GM12878 (cell line): ENCODE measurements at regions not wholly inside any gene's neighbourhood (a gene's known extent, or its start where the extent isn't known, plus 50 kb on each side); places are given as distances from the start of the nearest gene placed in this dataset.

ENCODE experiments used
- ATAC-seq: fragments of 200-7000 bp; cut with Tn5 transposase; 3 replicates; pipeline ENCODE4 v1.9.1; 2020; ENCODE audit warnings: mild to moderate bottlenecking, moderate library complexity
- BruUV-seq: library from RNA; stranded (reverse); fragments of 400-500 nt; replicated peaks from 2 replicates; lab custom pipeline; 2021; lab: Mats Ljungman, UMichigan
- CTCF ChIA-PET: fragments of 300-600 bp; sonication (Branson Sonifier 250); formaldehyde crosslinking; extraction: SDS; loops from one replicate; lab custom pipeline; 2021; ENCODE audit warnings: inconsistent platforms; lab: Yijun Ruan, JAX
- POLR2A ChIA-PET: fragments of 350-600 bp; formaldehyde crosslinking; extraction: SDS; loops from one replicate; lab custom pipeline; 2021; ENCODE audit warnings: inconsistent platforms; lab: Charles Lee
- RAD21 ChIA-PET: fragments of 300-600 bp; sonication (Branson Sonifier 250); formaldehyde crosslinking; loops from one replicate; lab custom pipeline; 2023; ENCODE audit warnings: antibody characterized with exemption; ENCODE audit not compliant: unreplicated experiment; lab: Charles Lee
- SMC1A ChIA-PET: fragments of 300-600 bp; sonication (Branson Sonifier 250); formaldehyde crosslinking; loops from one replicate; lab custom pipeline; 2023; ENCODE audit not compliant: unreplicated experiment, uncharacterized antibody; lab: Charles Lee
- DNase-seq: peaks from one replicate; pipeline ENCODE4 v3.0.0-alpha.2; 2011; ENCODE audit warnings: low read depth, low spot score
- FAIRE-seq: peaks from 3 replicates; lab custom pipeline; 2011; peaks lifted over from hg19 to GRCh38; lab: Jason Lieb, UNC
- H2AFZ ChIP-seq: 2 replicates; pipeline ENCODE4 v1.6.0; 2011; ENCODE audit warnings: low read depth, low read length, control low read depth; ENCODE audit not compliant: control insufficient read depth
- H3K27ac ChIP-seq: 2 replicates; pipeline ENCODE4 v1.5.1; 2011; ENCODE audit warnings: control low read depth; ENCODE audit not compliant: control insufficient read depth, insufficient read depth
- H3K27me3 ChIP-seq, 2 experiments: replicated peaks in 1 of 2; 2 replicates each; pipeline versions ENCODE4 v1.6.0 to v1.6.1; 2011; ENCODE audit warnings: low read length in 1 of 2; ENCODE audit not compliant: control insufficient read depth in 2 of 2, insufficient read depth in 2 of 2
- H3K36me3 ChIP-seq, 2 experiments: 2 replicates each; pipeline ENCODE4 v1.5.1; 2011; ENCODE audit warnings: low read length in 1 of 2; ENCODE audit not compliant: control insufficient read depth in 2 of 2, insufficient read depth in 2 of 2
- H3K4me1 ChIP-seq: 2 replicates; pipeline ENCODE4 v1.6.1; 2011; ENCODE audit warnings: mild to moderate bottlenecking, low read length, moderate library complexity, mixed read lengths; ENCODE audit not compliant: control insufficient read depth, insufficient read depth
- H3K4me2 ChIP-seq: 2 replicates; pipeline ENCODE4 v1.6.0; 2011; ENCODE audit warnings: control low read depth; ENCODE audit not compliant: control insufficient read depth, insufficient read depth
- H3K4me3 ChIP-seq: fragments of 200-600 bp; sonication (generic); 2 replicates; pipeline ENCODE4 v1.5.1; 2016
- H3K79me2 ChIP-seq: 2 replicates; pipeline ENCODE4 v1.6.0; 2011; ENCODE audit warnings: low read length; ENCODE audit not compliant: control insufficient read depth, insufficient read depth
- H3K9ac ChIP-seq: 2 replicates; pipeline ENCODE4 v1.8.0; 2011; ENCODE audit warnings: low read length, control low read depth, mixed read lengths; ENCODE audit not compliant: control insufficient read depth, insufficient read depth
- H3K9me3 ChIP-seq: replicated peaks from 3 replicates; pipeline ENCODE4 v1.5.1; 2011; ENCODE audit warnings: mild to moderate bottlenecking, low read length; ENCODE audit not compliant: control insufficient read depth, insufficient read depth
- H4K20me1 ChIP-seq: 2 replicates; pipeline ENCODE4 v1.6.0; 2011; ENCODE audit not compliant: control insufficient read depth, insufficient read depth
- ASH2L ChIP-seq: fragments of 300-600, 200-600 bp; sonication (generic); IDR thresholded peaks from 2 replicates; pipeline ENCODE4 v1.6.1; 2017; ENCODE audit warnings: low read depth, mild to moderate bottlenecking, borderline replicate concordance
- CREB1 ChIP-seq: IDR thresholded peaks from 2 replicates; pipeline ENCODE4 v1.6.1; 2012; ENCODE audit warnings: low read depth, mild to moderate bottlenecking, inconsistent platforms
- EED ChIP-seq: sonication (generic); IDR thresholded peaks from 2 replicates; pipeline ENCODE4 v1.6.1; 2016; ENCODE audit warnings: antibody characterized with exemption, low read depth
- FOS ChIP-seq: IDR thresholded peaks from 3 replicates; pipeline ENCODE4 v1.6.1; 2011; ENCODE audit warnings: borderline replicate concordance; ENCODE audit not compliant: insufficient read length; ENCODE audit errors: extremely low read depth
- IKZF1 ChIP-seq: fragments of 450-650 bp; conservative IDR thresholded peaks from 2 replicates; pipeline ENCODE4 v1.6.1; 2017; ENCODE audit warnings: antibody characterized with exemption, mild to moderate bottlenecking
- MTA3 ChIP-seq: IDR thresholded peaks from 2 replicates; pipeline ENCODE4 v1.6.1; 2012; ENCODE audit warnings: low read length, inconsistent platforms, borderline replicate concordance
- NR2F1 ChIP-seq: fragments of 450-650 bp; conservative IDR thresholded peaks from 2 replicates; pipeline ENCODE4 v1.6.1; 2017; ENCODE audit warnings: mild to moderate bottlenecking
- STAT3 ChIP-seq: IDR thresholded peaks from 2 replicates; pipeline ENCODE4 v1.6.1; 2011; ENCODE audit warnings: low read depth, low read length, improper control_type of control experiment
- WGBS: methylation state at CpG from one replicate; pipeline ENCODE4 v1.1.6; 2016; ENCODE audit warnings: low lambda C conversion rate; ENCODE audit not compliant: insufficient replicate concordance, insufficient coverage; ENCODE audit errors: missing lambda C conversion rate; 5-methylcytosine and 5-hydroxymethylcytosine counted together
- in situ Hi-C: fragments of 300-500 bp; cut with MboI; formaldehyde crosslinking; loops from 9 replicates; pipeline ENCODE4 v1.14.3; 2018; ENCODE audit warnings: mixed read lengths
- intact Hi-C: fragments of 100-400 bp; cut with micrococcal nuclease; formaldehyde crosslinking; loops from one replicate; pipeline ENCODE4 v1.14.2; 2022; ENCODE audit not compliant: unreplicated experiment
- TF ChIP-seq, protein P1 (sequence below): fragments of 450-650 bp; IDR thresholded peaks from 2 replicates; pipeline ENCODE4 v1.6.1; 2017; ENCODE audit warnings: mild to moderate bottlenecking
- TF ChIP-seq, protein P2 (sequence below): IDR thresholded peaks from 2 replicates; pipeline ENCODE4 v1.6.1; 2012; ENCODE audit warnings: low read depth, low read length, improper control_type of control experiment

DNA sequence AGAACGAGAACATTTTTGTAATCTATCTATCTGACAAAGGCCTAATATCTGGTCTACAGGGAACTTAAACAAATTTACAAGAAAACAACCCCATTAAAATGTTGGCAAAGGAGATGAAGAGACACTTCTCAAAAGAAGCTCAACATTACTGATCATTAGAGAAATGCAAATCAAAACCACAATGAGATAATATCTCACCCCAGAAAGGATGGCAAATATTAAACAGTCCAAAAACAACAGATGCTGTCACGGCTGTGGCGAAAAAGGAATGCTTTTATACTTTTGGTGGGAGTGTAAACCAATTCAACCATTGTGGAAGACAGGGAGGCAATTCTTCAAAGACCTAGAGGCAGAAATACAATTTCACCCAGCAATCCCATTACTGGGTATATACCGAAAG is 2284.8 kb downstream of the ARAP2 start:
- Histone ChIP-seq H3K36me3 (no peaks in the 10 kb centered on the region), H3K27ac (no peak overlapping the region), H3K4me1 (no peaks in the 10 kb centered on the region), H3K9me3 (no peaks in the 10 kb centered on the region), H3K27me3 (no peaks in the 10 kb centered on the region), H3K79me2 (no peaks in the 10 kb centered on the region), H4K20me1 (no peaks in the 10 kb centered on the region), H3K4me3 (no peak overlapping the region), H3K4me2 (no peak overlapping the region), H3K9ac (no peak overlapping the region), H2AFZ (no peak overlapping the region)
- WGBS, result 35% methylated on average over 4 of the region's 4 CpGs
- ATAC-seq (no peak), FAIRE-seq (no peak), DNase-seq (no peak)
- ChIA-PET CTCF (no interaction called here), RAD21 (no interaction called here), POLR2A (no interaction called here), SMC1A (no interaction called here)
- BruUV-seq, result no TSS peak
- in situ Hi-C loops (no loop called here), intact Hi-C loops (no loop called here)
- no peak for TF ChIP-seq ASH2L
- TF ChIP-seq MTA3, result no peak
- TF ChIP-seq, protein P1, sequence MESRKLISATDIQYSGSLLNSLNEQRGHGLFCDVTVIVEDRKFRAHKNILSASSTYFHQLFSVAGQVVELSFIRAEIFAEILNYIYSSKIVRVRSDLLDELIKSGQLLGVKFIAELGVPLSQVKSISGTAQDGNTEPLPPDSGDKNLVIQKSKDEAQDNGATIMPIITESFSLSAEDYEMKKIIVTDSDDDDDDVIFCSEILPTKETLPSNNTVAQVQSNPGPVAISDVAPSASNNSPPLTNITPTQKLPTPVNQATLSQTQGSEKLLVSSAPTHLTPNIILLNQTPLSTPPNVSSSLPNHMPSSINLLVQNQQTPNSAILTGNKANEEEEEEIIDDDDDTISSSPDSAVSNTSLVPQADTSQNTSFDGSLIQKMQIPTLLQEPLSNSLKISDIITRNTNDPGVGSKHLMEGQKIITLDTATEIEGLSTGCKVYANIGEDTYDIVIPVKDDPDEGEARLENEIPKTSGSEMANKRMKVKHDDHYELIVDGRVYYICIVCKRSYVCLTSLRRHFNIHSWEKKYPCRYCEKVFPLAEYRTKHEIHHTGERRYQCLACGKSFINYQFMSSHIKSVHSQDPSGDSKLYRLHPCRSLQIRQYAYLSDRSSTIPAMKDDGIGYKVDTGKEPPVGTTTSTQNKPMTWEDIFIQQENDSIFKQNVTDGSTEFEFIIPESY, result no peak
- TF ChIP-seq, protein P2, sequence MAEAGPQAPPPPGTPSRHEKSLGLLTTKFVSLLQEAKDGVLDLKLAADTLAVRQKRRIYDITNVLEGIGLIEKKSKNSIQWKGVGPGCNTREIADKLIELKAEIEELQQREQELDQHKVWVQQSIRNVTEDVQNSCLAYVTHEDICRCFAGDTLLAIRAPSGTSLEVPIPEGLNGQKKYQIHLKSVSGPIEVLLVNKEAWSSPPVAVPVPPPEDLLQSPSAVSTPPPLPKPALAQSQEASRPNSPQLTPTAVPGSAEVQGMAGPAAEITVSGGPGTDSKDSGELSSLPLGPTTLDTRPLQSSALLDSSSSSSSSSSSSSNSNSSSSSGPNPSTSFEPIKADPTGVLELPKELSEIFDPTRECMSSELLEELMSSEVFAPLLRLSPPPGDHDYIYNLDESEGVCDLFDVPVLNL, result no peak
- TF ChIP-seq CREB1, result no peak
- no peak for TF ChIP-seq STAT3
- TF ChIP-seq IKZF1, result no peak
- no peak for TF ChIP-seq NR2F1
- TF ChIP-seq EED, result no peak
- no peak for TF ChIP-seq FOS
